Mesothelial cell of epicardium (in vitro differentiated cells): ENCODE measurements at regions not wholly inside any gene's neighbourhood (a gene's known extent, or its start where the extent isn't known, plus 50 kb on each side); places are given as distances from the start of the nearest gene placed in this dataset.
"Not testable (repeated sequence)": the region's sequence is repeated elsewhere in the genome, so short reads cannot be mapped to it uniquely, and the experiment has no call there.

ENCODE experiments used
- DNase-seq, 2 experiments: peaks; one replicate each; pipeline ENCODE4 v3.0.0; 2021; ENCODE audit warnings: low spot score in 2 of 2; ENCODE audit not compliant: unreplicated experiment in 2 of 2
- H3K27ac Mint-ChIP-seq: 2 replicates; pipeline ENCODE4 v1.8.0; 2021; ENCODE audit warnings: mixed read lengths
- H3K27me3 Mint-ChIP-seq: 2 replicates; pipeline ENCODE4 v1.8.0; 2021; ENCODE audit warnings: low read depth, mixed read lengths
- H3K36me3 Mint-ChIP-seq: 2 replicates; pipeline ENCODE4 v1.8.0; 2021; ENCODE audit warnings: mixed read lengths
- H3K4me1 Mint-ChIP-seq: 2 replicates; pipeline ENCODE4 v1.8.0; 2021; ENCODE audit warnings: mixed read lengths
- H3K4me3 Mint-ChIP-seq: 2 replicates; pipeline ENCODE4 v1.8.0; 2021; ENCODE audit warnings: mild to moderate bottlenecking, moderate library complexity, mixed read lengths
- H3K9me3 Mint-ChIP-seq: 2 replicates; pipeline ENCODE4 v1.8.0; 2021; ENCODE audit warnings: mixed read lengths
- CTCF ChIP-seq: fragments of 200-600 bp; sonication (generic); IDR thresholded peaks from one replicate; pipeline ENCODE4 v1.5.0; 2021; ENCODE audit warnings: antibody characterized with exemption; ENCODE audit not compliant: unreplicated experiment

- no peak for TF ChIP-seq CTCF
- H3K27me3 Mint-ChIP-seq, result peaks cover 7% of the 10 kb centered on the region
- no peaks in the 10 kb centered on the region for H3K36me3 Mint-ChIP-seq
- no peaks in the 10 kb centered on the region for H3K9me3 Mint-ChIP-seq
- no peak overlapping the region for H3K27ac Mint-ChIP-seq
- peaks cover 12% of the 10 kb centered on the region for H3K4me1 Mint-ChIP-seq
- DNase-seq, result no peak
- no peak overlapping the region for H3K4me3 Mint-ChIP-seq
These were observed 415.2 kb upstream of the FRG2C start for GRCh38 chr3:75248974-75249373.

GRCh38 chr3:75254685-75255084 is 409.4 kb upstream of the FRG2C start:
- H3K9me3 Mint-ChIP-seq, result no peaks in the 10 kb centered on the region
- DNase-seq, result no peak
- H3K36me3 Mint-ChIP-seq, result no peaks in the 10 kb centered on the region
- no peak for TF ChIP-seq CTCF
- H3K27ac Mint-ChIP-seq, result no peak overlapping the region
- H3K27me3 Mint-ChIP-seq, result peaks cover 32% of the 10 kb centered on the region
- no peaks in the 10 kb centered on the region for H3K4me1 Mint-ChIP-seq
- no peak overlapping the region for H3K4me3 Mint-ChIP-seq

- not testable (repeated sequence) for DNase-seq, H3K27ac Mint-ChIP-seq, H3K4me1 Mint-ChIP-seq, H3K36me3 Mint-ChIP-seq, H3K4me3 Mint-ChIP-seq, H3K9me3 Mint-ChIP-seq
- H3K27me3 Mint-ChIP-seq, result peaks cover 49% of the 10 kb centered on the region
- peak; percentile 57 for TF ChIP-seq CTCF
These were observed 405.1 kb upstream of the FRG2C start for GRCh38 chr3:75258825-75259683.

GRCh38 chr3:75260975-75261374 is 403.2 kb upstream of the FRG2C start:
- not testable (repeated sequence) for H3K4me3 Mint-ChIP-seq, H3K36me3 Mint-ChIP-seq, H3K27ac Mint-ChIP-seq, DNase-seq, H3K4me1 Mint-ChIP-seq, H3K9me3 Mint-ChIP-seq
- peaks cover 40% of the 10 kb centered on the region for H3K27me3 Mint-ChIP-seq

- TF ChIP-seq CTCF, result no peak
- H3K4me1 Mint-ChIP-seq, result no peaks in the 10 kb centered on the region
- no peak for DNase-seq
- no peaks in the 10 kb centered on the region for H3K36me3 Mint-ChIP-seq
- H3K9me3 Mint-ChIP-seq, result no peaks in the 10 kb centered on the region
- no peak overlapping the region for H3K4me3 Mint-ChIP-seq
- H3K27ac Mint-ChIP-seq, result no peak overlapping the region
- H3K27me3 Mint-ChIP-seq, result peaks cover 29% of the 10 kb centered on the region
These were observed 401.5 kb upstream of the FRG2C start for GRCh38 chr3:75262661-75263060.

- no peak for TF ChIP-seq CTCF
- Mint-ChIP-seq H3K4me3 (no peak overlapping the region), H3K4me1 (no peaks in the 10 kb centered on the region), H3K27me3 (peaks cover 21% of the 10 kb centered on the region), H3K9me3 (no peaks in the 10 kb centered on the region), H3K36me3 (no peaks in the 10 kb centered on the region), H3K27ac (no peak overlapping the region)
- DNase-seq, result no peak
These were observed 398.2 kb upstream of the FRG2C start for GRCh38 chr3:75265897-75266296.

GRCh38 chr3:75268576-75268975 is 395.6 kb upstream of the FRG2C start:
- not testable (repeated sequence) for H3K9me3 Mint-ChIP-seq, H3K4me3 Mint-ChIP-seq, H3K4me1 Mint-ChIP-seq, DNase-seq, H3K27ac Mint-ChIP-seq, H3K27me3 Mint-ChIP-seq, H3K36me3 Mint-ChIP-seq

GRCh38 chr3:75272237-75272636 is 391.9 kb upstream of the FRG2C start:
- H3K4me1 Mint-ChIP-seq, H3K36me3 Mint-ChIP-seq, H3K9me3 Mint-ChIP-seq, H3K27ac Mint-ChIP-seq, H3K4me3 Mint-ChIP-seq, H3K27me3 Mint-ChIP-seq, DNase-seq: not testable (repeated sequence)
